Astrocyte of the spinal cord (primary cell): ENCODE measurements at regions not wholly inside any gene's neighbourhood (a gene's known extent, or its start where the extent isn't known, plus 50 kb on each side); places are given as distances from the start of the nearest gene placed in this dataset.

Experiments
- DNase-seq: peaks from one replicate; pipeline ENCODE4 v3.0.0; 2011; ENCODE audit warnings: low read depth, low spot score
- H3K4me3 ChIP-seq: 2 replicates; pipeline ENCODE4 v1.5.1; 2011; ENCODE audit warnings: low read depth, mild to moderate bottlenecking, low read length, moderate library complexity
- in situ Hi-C: cut with HindIII; loops from 2 replicates; pipeline ENCODE4 v1.10.0; 2017; ENCODE audit warnings: low sequenced_read_pairs
- TF ChIP-seq, protein P1 (sequence below): IDR thresholded peaks from 2 replicates; pipeline ENCODE4 v1.5.1; 2012; ENCODE audit warnings: low read depth, mild to moderate bottlenecking, low read length, inconsistent platforms

DNA sequence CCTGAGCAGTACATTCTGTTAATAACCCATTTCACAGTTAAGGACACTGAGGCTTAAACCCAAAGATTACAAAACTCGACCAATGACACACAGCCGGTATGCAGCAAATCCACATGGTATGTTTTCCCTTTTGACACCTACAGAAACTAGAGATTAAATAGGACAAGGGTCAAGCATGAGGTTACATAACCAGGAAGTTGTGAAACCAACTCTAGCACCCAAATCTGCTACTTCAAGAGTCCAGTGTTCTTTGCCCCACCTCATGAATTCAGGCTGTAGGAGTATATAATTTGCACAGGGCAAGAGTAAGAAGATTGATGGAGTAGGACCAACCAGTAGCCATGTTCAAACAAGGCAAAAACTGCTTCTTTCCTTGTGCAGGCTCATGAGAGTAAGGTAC is 249.8 kb downstream of the BCL11A start:
- TF ChIP-seq, protein P1, sequence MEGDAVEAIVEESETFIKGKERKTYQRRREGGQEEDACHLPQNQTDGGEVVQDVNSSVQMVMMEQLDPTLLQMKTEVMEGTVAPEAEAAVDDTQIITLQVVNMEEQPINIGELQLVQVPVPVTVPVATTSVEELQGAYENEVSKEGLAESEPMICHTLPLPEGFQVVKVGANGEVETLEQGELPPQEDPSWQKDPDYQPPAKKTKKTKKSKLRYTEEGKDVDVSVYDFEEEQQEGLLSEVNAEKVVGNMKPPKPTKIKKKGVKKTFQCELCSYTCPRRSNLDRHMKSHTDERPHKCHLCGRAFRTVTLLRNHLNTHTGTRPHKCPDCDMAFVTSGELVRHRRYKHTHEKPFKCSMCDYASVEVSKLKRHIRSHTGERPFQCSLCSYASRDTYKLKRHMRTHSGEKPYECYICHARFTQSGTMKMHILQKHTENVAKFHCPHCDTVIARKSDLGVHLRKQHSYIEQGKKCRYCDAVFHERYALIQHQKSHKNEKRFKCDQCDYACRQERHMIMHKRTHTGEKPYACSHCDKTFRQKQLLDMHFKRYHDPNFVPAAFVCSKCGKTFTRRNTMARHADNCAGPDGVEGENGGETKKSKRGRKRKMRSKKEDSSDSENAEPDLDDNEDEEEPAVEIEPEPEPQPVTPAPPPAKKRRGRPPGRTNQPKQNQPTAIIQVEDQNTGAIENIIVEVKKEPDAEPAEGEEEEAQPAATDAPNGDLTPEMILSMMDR: no peak
- in situ Hi-C loops: no loop called here
- H3K4me3 ChIP-seq: no peak overlapping the region
- DNase-seq: no peak

DNA sequence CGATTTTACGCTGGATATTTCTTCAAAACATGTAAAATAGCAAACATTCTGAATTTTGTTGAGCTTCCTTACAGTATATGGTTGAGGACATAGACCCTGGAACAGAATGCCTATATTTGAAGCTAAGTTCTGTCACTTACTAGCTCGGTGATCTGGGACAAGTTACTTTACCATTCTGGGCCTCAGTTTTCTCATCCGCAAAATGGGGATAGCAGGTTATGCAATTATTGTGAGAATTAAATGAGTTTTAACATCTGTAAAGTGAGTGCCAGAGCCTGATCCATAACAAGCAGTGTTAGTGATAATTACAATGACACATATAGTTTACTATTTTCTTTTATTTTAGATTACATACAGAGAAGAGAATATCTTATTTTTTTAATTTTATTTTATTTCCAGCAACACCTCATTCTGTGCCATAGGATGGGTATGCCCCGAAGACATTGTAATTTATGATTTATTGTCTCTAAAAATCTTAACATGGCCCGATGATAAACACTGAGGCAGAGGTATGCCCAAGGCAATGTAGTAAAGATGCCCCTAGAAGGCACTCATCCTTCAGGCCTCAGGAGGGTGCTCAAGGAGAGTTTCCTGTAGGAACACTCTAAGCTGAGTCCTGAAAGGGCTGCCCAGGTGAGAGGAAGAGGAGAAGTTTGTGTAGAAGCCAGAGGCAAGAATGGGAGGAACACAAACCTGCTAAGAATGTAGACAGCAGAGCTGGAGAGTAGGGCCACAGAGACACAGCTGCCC is 250.9 kb downstream of the BCL11A start:
- TF ChIP-seq, protein P1: no peak
- no peak for DNase-seq
- in situ Hi-C loops: no loop called here
- H3K4me3 ChIP-seq: no peak overlapping the region

DNA sequence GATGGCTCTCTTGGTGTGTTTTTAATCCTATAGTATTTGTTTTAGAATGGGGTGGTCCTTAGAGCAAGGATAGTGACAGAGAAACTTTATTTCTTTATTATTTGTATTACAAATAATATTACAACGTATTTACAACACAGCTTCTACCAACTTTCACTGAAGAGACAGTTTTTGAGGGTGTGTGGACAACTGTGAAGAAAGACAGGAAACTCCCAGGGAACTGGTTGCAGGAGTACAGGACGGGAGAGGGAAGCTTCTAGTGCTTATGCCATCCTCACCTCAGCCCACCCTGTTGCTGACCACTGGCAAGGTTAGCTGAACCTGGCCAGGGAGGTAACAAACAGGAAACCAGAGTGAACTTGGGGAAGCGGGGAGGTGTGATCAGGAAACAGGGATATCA is 251.7 kb downstream of the BCL11A start:
- TF ChIP-seq, protein P1: no peak
- no peak overlapping the region for H3K4me3 ChIP-seq
- in situ Hi-C loops: no loop called here
- no peak for DNase-seq

DNA sequence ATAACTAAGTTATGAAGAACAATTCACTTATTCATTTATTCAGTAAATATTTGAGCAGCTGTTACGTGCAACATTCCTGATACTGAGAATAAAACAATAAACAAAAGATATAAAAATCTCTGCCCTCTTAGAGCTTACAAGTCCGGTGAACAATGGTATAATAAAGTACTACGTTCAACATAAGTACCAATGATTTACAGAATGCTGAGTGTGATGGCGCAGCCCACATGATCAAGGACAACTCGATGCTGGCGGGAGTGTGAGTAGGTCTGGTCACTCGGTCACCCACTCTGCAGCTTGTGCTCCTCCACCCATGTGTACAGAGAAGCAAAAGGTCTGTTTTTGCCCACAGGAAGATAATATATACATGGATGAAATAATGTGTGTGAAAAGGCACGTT is 254.3 kb downstream of the BCL11A start:
- TF ChIP-seq, protein P1: no peak
- in situ Hi-C loops: no loop called here
- no peak for DNase-seq
- no peak overlapping the region for H3K4me3 ChIP-seq

DNA sequence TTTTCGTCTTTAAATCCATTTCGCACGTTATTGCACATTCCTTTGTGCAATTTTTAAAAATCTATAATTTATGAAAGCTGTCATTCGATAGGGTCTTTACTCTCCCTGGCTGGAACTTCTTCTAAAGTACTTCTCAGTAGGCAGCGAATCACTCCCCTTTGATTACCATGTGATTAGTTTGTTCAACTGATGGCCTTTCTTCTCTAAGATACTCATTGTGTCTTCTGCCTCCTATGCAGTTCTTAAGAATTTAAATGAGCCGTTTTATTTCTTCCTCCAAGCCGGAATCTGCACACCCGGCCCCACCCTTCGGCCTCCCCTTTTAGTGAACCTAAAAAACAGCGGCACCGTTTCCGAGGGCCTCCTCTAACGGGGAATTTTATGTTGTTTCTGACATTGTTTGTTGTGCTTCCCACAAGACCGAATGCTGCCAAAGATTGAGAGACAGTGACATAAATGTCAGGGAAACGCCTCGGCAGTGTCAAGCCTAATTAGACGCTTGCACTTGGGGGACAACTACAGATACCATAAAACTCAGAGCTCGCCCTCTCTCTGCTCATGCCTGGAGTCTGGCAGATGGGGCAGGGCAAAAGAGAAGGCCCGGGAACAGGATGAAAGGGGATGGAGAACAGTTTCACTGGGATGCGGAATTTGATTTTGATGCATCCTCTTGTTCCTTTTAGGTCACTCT is 255.3 kb downstream of the BCL11A start:
- no peak overlapping the region for H3K4me3 ChIP-seq
- no peak for DNase-seq
- TF ChIP-seq, protein P1: no peak
- in situ Hi-C loops: no loop called here

DNA sequence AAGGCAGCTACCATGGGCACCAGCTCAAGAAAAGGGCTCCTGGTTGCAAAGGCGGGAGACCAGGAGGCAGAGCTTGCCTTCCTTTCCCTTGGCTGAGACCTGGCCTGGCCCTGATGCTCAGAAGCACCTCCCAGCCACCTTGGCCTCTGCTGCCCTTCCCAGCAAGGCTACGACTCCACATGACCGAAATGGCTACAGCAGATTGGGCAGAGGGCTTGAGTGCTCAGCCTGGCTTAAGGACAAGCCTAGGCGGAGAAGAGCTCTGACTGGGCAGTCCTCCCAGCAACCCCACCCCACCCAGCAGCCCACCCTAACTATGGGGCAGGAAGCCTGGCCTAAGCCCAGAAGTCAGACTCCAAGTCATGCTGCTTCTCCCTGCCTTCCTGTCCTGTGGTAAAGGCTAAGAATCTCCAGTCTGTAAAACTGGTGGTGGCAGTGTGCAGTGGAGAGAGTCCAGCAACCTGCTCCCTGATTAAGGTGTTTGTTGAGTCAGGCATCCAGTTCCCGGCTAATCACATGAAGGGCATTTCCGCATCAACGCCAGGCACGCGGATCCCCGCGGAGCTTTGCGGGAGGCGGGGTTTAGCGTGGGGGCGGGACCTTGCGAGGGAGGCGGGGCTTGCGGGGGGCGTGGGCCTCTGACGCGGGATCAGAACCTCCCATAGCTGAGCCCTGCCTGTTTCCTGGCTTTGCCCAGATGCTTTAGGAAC is 256.0 kb downstream of the BCL11A start:
- no peak for DNase-seq
- in situ Hi-C loops: no loop called here
- H3K4me3 ChIP-seq: no peak overlapping the region
- TF ChIP-seq, protein P1: no peak
